HG03469 (cell line): ENCODE measurements at regions not wholly inside any gene's neighbourhood (a gene's known extent, or its start where the extent isn't known, plus 50 kb on each side); places are given as distances from the start of the nearest gene placed in this dataset.
"Not testable (repeated sequence)": the region's sequence is repeated elsewhere in the genome, so short reads cannot be mapped to it uniquely, and the experiment has no call there.

Source experiments
- ATAC-seq: cut with Tn5 transposase; IDR thresholded peaks from one replicate; pipeline ENCODE4 v1.9.1; 2021; ENCODE audit warnings: mild to moderate bottlenecking, moderate library complexity, moderate number of reproducible peaks; ENCODE audit not compliant: unreplicated experiment

DNA sequence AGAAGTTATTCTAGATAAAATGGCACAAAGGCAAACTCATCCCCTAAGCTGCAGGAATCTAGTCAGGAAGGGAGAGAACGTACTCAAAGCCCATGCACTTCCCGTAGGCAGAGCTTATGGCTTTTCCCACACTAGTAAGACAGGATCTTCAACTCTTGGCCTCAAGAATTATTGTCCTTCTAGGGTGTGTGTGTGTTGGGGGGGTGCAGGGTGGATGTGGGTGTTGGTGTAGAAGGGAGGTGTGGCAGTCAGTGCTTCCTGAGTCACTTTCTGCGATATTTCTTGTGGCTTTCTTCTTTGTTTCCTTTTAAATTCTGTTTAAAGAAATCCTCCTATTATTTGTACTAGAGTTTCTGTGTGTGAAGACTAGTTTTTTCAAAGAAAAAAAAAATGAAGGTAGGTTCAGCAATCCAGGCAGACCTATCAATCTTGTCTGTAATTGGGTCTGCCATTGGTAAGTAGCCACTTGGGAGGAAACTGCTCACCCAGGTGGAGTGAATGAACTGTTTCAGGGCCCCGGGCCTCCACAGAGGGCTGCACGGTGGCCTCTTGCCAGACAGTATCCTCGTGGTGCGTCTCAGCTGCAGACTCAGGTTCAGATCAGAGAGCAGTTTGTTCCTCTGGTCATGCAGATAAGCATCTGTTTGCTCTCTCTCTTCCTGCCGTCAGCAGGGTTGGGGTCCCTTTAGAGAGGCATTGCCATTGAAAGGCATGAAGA is 131.9 kb downstream of the NPR3 start:
- ATAC-seq = no peak

- ATAC-seq = no peak
Measured at GRCh38 chr5:32843531-32843895, 132.4 kb downstream of the NPR3 start.

GRCh38 chr5:32845171-32845570 is 134.1 kb downstream of the NPR3 start:
- ATAC-seq = no peak

DNA sequence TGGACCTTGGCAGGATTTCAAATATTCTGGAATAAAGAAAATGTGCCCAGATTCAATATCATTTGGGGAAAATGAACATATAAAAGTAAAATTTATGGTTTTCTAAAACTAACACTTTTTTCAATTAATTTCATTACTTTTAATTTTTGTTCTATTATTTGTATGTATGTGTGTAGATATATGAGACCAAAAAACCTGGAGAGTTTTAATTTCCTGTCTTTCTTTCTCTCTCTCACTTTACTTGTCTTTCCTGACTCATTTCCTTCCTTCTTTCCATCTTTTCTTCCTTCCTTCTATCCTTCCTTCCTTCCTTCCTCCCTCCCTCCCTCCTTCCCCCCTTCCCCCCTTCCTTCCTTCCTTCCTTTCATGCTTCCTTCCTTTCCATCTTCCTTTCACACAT is 137.0 kb downstream of the NPR3 start:
- no peak for ATAC-seq

GRCh38 chr5:32848681-32849080 is 137.6 kb downstream of the NPR3 start:
- ATAC-seq = no peak

DNA sequence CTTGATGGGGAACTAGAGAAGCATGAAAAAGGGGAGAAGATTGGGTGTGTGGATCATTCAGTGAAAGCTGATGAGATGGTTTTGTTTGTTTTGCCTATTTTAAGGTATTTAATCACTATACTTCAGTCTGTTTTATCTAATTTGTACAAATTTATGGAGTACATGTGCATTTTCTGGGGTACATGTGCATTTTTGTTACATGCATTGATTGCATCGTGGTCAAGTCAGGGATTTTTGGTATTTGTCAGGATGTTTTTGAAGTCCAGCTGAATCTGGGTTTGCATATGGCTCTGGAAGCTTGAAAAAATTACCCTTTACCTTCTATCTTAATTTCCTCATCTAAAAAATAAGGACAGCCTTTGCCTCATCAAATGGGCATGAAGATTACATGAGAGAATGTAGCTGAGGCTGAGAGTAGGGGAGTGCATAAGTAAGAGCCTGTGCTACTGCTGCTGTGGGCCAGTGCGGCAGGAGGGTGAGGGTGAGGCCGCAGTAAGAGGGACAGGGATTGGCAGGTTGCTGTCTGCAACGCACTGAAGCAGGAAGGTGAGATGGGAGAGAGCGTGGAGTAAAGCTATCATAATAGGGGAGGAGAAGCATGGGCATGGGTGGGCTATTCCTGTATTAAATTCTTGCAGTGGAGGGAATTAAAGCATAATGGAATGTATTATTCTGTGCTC is 139.8 kb downstream of the NPR3 start:
- no peak for ATAC-seq

- ATAC-seq = no peak
Measured at GRCh38 chr5:32851559-32852173, 140.5 kb downstream of the NPR3 start.

- no peak for ATAC-seq
Measured at GRCh38 chr5:32852535-32852934, 141.4 kb downstream of the NPR3 start.

DNA sequence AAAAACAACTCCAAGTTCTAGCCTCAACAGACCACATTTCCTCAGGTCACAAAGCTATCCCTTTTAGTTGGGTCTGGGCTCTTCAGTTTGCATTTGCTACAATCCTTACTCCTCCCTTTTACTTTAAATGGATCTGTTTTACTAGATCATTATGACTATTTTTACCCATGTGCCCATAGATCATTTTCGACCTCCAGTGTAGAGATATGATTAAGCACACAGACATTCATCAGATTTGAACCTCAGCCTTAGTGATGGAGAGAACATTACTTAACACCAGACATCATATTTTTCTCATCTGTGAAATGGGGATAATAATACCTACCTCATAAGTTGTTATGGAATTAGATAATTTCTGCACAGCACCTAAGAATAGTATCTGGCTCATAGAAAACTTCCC is 141.9 kb downstream of the NPR3 start:
- ATAC-seq = no peak

DNA sequence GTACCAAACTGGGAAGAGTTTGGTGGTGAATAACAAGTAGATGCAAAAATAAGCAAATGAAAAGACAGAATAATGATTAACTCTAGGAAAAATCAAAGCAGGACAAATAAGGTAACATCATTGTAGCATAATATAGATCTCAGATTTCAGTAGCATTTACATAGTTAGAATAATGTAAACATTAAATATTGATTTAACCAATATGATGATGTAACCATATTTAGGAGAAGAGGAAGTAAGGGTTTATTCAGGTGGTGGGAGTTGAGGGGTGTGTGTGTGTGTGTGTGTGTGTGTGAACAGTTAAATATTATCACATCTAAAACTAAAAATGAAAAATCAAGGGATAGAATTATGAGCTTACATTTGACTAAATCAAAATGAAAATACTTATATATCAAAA is 143.4 kb downstream of the NPR3 start:
- ATAC-seq = no peak

- ATAC-seq = no peak
Measured at GRCh38 chr5:32859211-32859641, 148.1 kb downstream of the NPR3 start.

GRCh38 chr5:32865475-32865874 is 154.4 kb downstream of the NPR3 start:
- no peak for ATAC-seq

GRCh38 chr5:32866138-32866537 is 155.0 kb downstream of the NPR3 start:
- no peak for ATAC-seq

DNA sequence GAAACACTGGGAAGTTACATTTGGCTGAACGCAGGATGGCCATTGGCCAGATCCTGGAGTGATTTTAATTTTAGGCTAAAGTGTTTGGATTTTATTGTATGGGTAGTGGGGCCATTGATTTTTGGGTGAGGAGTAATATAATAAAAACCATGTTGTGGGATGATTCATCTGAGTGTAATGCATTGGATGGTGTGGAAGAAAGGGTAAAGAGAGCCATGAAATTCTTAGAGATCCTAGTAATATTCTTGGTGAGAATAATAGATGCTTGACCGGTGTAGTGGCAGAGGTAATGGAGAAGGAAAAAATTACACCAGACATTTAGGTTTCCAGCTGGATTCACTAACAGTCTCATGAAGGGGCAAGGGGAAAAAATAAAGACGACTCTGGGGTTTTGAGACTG is 158.1 kb downstream of the NPR3 start:
- no peak for ATAC-seq

DNA sequence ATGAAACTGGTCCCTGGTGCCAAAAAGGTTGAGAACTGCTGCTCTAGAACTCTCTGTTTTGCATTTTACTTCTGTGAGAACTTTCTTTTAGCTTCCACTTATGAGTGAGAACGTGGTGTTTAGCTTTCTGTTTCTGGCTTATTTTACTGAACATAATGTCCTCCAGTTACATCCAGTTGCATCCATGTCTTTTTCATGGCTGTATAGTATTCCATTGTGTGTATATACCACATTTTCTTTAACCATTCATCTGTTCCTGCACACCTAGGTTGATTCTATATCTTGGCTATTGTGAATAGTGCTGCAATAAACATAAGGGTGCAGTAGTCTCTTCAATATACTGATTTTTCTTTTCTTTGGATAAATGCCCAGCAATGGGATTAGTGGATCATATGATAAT is 165.7 kb downstream of the NPR3 start:
- no peak for ATAC-seq

- ATAC-seq = not testable (repeated sequence)
Measured at GRCh38 chr5:32879364-32879763, 168.2 kb downstream of the NPR3 start.

GRCh38 chr5:32880796-32881195 is 169.7 kb downstream of the NPR3 start:
- no peak for ATAC-seq

DNA sequence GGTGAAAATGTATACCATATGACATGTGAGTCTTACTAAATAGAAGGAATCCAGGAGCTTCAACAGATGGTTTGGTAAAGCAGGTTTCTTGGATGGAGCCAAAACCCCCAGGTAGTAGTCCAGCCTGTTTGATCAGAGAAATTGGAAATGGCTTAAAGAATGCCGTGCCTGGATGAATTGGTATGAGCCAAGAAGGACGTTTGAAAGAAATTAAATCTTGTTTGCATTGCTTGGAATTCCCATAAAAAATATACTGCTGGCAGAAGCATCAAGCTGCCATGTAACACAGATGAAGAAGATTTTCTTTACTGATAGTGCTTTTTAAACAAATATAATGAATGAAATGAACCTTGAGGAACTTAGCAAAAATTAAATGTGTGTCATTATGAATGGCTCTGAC is 176.3 kb downstream of the NPR3 start:
- ATAC-seq = no peak

DNA sequence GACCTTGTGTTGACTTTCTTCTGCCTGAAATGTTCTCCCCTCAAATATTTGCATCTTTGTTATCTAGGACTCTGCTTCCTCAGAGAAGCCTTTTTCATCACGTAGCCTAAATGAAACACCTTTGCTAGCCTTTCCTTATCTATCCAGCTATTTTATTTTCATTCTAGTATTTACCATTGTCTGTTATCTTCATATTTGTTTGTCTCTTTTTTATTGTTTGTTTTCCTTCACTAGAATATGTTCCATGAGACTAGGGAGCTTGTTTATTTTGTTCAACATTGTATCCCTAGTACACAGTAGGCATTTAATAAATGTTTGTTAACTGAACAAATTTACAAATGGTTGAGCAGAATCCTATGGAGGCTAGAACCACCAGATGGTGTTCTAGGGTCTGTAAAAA is 178.0 kb downstream of the NPR3 start:
- ATAC-seq = no peak

DNA sequence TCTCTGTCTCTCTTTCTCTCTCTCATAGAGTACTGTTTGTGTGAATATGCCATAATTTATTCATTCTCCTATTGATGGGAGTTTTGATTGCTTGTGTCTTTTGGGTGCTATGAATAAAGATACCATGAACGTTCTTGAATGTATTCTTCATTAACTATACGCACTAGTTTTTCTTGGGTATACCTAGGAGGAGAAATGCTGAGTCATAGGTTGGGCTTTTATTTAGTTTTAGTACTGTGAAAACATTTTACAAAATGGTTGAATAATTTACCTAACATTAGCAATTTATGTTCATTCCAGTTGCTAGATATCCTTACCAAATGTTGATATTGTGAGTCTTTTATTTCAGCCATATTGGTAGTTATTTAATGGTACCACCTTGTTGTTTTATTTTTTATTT is 192.5 kb downstream of the NPR3 start:
- no peak for ATAC-seq

DNA sequence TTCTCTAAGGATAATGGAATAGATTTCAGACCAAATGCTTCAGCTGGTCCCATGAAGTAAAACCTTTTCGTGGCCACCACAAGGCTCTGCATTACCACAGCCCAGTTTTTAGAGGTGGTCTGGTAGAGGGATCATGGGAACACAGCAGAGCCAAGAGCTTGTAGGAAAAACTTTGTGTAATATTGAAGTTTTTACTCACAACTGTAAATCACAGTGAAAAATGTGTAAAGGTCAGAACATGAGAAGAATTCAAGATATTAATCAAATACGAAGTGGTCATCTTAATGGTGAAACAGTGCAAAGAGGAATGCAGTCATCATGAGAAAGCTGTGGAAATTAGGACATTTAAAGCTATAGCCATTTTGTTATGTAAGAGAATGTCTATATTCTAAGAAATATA is 197.5 kb downstream of the NPR3 start:
- no peak for ATAC-seq

GRCh38 chr5:32909207-32909606 is 198.1 kb downstream of the NPR3 start:
- ATAC-seq = no peak
